ENCODE measurements at regions not wholly inside any gene's neighbourhood (a gene's known extent, or its start where the extent isn't known, plus 50 kb on each side); places are given as distances from the start of the nearest gene placed in this dataset.

DNA sequence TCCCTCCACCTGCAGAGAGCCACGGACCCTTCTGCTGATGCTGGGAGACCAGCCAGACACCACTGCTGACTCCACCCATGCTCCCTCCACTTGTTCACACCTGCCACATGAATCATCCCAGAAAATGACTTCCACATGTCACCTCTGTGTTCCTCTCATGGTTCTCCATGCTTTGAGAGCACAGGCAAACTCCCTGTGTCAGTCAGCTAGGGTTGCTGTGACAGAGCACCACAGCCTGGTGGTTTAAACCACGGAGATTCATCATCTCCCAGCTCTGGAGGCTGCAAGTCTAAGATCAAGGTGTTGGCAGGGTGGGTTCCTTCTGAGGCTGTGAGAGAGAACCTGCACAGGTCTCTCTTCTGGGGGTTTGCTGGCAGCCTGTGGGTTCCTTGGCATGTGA, 381.4 kb downstream of the GADD45G start:
- DNase-seq = peak; percentile 55

DNA sequence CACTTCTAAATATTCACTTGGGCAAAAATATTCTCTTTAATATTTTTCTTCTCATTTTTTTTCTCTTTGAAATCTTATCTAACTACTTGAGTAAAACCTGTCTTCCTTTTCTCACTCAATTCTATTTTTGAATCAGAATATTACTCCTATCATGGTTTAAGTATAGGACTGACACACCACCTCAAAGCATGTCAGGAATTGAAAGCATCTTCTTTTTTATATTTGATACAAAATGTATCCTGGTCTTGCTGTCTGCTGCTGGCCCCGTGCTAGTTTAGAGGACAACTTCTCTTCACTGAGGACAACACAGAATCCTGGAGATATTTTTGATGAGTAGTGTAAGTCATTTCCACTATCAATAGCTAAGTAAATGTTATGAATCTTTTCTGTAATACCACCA, 383.6 kb downstream of the GADD45G start:
- DNase-seq = no peak

DNA sequence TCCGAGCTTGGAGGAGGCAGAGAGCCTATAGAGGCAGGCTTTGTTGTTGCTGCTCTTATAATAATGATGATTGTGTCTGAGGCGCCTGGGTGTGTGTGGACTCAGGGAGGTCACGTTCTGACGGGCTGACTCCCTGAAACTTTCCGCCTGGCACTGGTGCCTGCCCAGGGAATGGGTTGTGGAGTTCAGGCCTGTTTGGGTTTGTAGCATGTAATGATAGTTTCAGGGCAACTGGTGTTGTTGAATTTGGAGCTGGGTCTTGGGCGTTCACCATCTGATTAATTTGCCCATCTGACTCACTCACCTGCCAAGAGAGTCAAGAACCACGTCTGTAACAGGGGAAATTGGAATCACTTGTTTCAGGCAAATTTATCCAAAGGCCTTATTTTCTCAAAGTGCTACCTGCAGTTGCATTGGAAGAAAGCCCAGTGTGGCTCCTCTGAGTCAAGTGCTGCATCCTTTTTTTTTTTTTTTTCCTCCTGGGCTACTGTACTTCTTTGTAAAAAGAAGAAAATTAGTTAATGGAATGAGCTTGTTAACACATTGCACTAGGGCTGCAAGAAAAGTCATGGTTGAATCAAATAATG, 386.5 kb downstream of the GADD45G start:
- DNase-seq = no peak

DNA sequence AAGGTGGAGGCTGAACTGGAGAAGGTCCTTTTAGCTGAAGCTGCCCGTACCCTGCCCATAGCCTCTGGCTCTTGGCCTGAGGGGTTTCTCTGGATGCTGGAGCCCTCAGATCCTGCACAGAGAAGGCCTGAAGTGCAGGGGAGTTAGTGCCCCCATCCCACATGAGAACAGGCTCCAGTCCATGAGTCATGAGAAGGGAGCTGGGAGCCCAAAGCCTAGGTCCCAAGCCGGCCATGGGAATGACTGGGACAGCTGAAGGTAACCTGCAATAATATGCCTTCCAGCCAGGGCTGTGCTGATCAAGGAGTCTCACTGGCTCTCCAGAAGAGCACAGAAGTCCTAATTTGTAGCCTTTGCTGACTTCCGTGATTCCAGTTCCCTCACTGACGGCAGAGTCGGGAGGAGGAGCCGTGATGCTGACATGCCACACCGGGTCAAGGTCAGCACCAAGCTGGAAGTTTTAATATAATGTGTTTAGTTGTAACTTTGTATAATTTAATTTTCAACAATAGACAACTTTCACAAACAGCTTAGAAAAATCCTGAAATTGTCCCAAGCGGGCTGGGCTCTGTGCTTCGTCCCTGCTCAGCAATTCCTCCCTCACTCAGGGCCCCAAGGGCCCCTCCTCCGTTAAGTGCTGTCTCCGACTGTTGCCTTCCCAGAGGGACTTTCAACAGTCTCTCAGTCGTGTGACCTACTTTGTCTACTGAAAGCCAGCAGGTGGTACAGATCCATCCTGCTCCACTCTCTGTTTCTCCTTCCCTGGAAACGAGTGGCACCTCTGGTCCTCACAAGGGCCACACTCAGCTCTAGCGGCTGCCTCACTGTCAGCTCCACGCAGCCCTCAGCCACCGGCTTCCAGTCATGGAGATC, 387.8 kb downstream of the GADD45G start:
- no peak for DNase-seq

DNA sequence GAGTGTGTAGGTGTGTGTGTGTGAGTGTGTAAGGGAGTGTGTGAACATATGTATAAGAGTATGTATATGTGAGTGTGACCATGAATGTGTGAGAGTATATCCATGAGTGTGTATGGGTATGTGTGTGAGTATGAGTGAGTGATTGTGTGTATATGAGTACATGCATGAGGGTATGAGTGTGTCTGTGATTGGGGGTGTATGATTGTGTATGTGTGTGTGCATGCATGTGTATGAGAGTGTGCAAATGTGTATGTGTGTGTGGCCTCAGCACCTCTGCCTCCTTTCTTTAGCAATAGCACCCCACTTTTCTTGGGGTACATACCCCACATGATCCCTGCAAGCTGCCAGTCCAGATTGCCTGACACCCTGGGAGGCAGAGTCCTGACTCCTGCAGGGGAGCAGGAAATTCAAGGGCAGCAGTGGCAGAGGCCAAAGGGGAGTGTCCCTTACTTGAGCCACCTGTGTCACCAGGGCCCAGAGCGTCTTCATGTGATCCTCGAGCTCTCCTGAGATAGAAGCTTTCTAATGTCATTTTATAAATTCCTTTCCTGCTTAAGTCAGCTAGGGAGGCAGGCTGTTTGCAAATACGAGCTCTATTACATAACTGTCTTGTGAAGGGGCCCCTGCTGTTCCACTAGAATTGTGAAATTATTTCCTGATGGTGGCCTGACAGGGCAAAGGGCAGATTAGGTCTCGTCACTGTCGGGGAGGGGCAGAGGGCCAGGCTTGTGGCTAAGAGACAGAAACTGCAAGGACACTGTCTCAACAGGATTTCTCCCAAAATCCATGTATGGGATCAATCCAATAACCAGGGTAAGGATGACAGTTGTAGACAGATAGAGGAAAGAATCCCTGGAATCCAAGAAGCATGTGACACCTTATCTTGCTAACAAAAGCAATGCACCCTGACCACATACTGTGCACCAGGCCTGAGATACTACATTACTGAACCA, 389.1 kb downstream of the GADD45G start:
- DNase-seq = no peak

DNA sequence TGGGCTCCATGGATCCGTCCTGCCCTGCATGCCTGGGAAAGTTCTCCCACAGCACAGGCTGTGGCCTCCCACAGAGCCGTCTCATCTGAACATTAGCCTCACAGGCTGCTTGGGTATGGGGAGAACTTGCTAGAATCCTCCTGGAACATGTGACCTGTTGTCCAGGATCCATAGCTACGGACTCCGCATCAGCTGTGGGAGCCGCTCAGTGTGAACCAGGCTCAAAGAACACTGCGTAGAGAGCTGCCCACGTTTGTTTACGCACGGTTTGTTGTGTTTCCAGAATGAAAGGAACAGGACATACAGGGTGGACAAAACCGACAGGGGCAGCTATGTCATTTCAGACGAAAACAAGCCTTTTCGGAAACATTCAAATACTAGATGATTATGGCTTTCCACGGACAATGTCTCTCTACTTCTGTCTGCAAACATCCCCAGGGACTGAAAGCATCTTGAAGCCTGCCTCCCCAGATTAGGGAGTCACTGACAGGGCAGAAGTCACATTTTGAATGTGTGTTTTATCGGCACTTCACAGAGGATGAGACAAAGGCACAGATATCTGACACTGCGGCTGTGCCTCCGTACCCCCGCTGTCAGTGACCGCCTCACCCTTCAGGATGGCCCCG, 390.3 kb downstream of the GADD45G start:
- DNase-seq = no peak

DNA sequence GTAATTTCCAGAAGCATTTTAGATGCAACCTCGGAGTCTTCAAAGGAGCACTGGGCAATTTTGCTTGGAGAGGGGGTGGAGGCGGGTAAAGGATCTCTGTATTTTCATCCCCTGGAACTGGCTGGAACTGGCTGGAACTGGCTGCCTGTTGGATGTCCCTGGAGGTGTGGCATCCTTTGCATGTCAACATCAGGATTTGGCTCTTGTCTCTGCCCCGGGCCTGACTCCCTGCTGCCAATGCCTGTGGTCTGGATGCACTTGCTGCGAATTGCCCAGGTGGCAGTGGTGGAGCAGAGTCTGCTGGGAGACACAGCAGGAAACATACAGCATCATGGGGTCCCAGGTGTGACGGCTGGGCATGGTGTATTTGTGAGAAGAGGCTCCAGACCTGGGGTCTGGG, 391.3 kb downstream of the GADD45G start:
- no peak for DNase-seq

DNA sequence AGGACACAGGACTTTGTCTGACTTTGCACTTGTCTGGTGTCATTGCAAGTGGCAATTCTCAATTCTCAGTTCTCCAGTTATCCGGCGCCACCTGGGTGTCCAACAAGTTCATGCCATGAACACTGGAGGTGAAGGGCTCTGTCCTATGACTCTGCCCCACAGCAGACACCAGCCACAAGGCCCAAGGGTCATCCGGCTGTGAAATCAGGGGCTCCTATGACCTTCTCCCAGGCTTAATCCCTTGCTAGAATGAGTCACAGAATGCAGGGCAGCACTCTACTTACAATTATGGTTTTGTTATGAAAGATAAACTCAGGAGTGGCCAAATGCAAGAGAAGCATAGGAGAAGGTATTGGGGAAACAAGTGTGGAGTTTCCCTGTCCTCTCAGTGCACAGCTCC, 392.0 kb downstream of the GADD45G start:
- DNase-seq = no peak

DNA sequence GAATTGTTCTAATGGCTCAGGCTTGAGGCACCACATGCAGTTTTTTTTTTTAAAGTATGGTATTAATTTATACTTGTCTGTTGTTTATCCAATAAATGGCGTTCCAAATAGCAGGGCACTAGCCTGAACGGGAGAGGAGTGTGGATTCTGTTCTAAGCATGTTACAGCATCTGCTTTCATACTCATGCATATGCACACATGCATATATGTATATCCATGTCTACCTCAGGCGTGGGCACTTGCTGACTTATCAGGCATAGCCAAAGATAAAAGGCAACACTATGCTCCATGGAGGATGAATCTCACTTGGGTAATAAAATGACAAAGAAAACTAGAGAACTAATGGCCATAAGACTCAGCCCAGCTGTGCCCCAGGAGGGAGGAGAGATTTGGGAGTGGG, 393.8 kb downstream of the GADD45G start:
- DNase-seq = no peak

DNA sequence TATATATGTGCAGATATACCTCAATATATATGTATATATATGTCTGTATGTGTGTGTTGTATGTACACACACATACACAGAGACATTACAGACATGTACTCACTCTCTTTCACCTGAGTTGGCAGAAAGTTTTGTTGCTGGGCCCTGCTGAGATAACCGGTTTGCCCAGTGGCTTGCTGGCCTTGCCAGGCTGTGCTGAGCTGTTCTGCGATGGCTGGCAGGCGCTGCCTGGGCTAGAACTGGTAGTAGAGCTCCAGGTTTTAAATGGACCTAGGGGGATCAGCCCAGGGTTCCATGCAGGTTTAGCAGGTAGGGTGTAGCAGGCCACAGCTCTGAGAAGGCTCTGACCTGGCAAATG, 394.3 kb downstream of the GADD45G start:
- no peak for DNase-seq

DNA sequence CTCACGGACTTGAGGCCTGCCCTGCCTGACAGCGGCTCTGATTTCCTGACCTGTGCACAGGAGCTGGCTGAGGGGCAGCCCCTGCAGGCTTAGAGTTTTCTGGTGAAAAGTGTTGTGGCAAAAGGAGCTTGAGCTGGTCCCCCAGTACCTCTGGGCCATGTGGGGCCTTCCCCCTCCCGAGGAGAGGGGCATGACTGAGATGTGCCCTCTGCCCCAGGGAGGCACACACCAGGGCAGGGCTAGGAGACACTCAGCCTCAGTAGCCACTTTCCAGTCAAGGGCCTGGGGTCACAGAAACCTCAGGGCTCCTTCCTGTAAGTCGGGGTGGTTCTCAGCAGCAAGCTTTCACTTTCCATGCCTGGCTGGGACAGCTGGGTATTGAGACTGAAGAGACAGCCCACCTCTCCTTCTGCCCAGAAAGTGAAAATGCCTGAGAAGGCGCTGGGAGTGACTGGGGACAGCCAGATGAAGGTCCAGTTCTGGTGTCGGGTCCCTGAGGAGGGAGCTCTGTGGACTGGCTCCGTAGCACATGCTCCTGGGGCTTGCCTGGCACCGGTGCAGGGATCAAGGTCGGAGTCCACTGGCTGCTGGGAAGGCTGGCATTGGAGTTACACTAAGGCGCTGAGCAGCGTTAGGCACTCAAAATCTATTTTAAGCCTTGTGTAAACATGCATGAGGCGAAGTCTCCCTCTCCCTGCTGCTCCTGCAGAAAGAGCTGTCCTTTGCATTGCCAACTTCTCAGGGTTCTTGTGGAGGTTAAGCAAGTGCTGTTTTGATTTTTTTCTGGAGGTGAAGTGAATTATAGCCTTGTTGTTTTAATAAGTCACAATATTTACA, 394.9 kb downstream of the GADD45G start:
- DNase-seq = peak; percentile 79

DNA sequence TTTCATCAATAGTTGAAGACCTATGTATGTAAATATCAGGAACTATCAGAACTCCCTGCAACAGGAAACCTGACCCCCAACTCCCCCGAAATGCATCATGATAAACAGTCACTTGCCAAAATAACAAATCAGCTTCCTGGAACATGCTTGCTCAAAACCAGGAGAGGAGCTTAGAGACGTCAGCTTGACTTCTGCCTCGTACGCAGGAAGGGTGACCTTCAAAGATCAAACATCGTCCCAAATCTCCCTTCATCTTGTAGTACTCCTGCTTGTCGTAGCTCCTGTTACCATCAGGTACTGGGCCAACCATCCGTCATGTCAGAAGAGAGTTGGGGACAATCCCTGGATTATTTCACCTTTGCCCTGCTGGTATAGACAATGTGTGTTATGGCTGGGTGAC, 396.1 kb downstream of the GADD45G start:
- peak; percentile 54 for DNase-seq

DNA sequence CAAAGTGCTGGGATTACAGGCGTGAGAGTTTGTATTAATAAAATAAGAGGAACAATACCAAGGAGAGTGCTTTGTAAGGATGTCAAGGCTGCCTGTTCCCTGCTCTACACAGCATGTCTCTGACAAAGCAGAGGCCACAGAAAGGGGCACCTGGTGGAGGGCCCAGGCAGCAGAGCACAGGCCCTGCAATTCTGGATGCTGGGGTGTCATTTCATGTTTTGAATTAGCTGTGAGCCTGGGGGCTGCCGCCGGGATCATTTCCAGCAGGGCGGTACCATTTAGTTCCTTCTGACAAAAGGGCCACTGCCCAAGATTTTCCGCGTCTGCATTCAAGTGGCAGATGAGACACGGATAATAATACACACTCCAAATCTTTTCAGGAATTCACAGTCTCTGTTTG, 396.9 kb downstream of the GADD45G start:
- no peak for DNase-seq

DNA sequence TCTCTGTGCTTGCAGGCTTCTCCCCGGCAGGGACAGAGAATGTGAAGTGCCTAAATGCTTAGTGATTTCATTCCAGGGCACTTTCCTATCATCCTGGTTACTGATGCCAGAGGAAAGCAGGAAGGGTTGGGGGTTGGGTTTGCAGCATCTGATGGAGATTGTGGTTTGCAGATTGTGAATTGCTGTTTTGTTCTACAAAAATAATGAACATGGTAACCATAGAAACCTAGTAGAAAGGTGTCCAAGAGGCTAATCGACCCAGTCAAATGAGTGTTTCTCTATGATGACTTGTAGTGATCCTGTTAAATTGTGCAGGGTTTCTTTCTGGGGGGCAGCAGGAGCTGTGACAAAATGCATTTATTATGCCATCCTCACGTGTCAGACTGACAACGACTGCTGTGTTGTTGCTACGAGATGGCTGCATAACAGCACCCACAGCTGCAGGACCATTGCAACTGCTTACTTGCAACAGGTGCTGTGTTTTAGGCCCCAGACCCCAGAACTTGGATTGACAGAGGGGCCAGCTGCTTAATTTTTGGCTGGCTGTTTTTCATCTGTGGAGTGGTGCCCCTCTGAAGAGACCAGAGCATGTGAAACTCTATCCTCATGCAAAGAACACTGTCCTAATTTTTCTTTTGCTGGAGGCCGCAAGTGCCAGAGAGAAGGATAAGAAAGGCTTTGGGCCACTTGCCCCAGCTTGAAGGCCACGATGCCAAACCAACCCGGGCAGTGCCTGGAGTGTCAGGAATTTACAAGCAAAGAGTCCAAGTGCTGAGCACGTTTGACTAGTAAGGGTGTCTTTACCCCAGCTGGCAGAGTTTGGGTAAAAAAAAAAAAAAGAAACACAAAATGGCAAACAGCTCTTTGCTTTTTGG, 397.8 kb downstream of the GADD45G start:
- no peak for DNase-seq

DNA sequence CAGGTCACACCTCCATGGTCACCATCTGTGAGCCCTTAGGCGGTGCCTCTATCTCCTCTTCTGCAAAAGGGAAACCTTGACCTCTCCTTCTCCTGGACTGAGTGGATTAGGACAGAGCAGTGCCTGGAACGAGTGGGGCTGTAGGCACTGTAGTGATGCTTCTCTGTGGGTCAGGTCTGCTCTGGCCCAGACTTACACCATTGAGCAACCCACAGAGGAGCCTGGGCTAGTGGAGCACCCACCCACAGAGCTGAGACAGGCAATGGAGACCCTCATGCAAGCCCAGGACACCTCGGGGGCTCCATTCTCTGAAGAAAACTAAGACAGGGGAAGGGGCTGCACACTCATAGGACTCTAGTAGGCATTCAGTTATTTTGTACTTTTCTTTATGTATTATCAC, 400.6 kb downstream of the GADD45G start:
- DNase-seq = no peak

DNA sequence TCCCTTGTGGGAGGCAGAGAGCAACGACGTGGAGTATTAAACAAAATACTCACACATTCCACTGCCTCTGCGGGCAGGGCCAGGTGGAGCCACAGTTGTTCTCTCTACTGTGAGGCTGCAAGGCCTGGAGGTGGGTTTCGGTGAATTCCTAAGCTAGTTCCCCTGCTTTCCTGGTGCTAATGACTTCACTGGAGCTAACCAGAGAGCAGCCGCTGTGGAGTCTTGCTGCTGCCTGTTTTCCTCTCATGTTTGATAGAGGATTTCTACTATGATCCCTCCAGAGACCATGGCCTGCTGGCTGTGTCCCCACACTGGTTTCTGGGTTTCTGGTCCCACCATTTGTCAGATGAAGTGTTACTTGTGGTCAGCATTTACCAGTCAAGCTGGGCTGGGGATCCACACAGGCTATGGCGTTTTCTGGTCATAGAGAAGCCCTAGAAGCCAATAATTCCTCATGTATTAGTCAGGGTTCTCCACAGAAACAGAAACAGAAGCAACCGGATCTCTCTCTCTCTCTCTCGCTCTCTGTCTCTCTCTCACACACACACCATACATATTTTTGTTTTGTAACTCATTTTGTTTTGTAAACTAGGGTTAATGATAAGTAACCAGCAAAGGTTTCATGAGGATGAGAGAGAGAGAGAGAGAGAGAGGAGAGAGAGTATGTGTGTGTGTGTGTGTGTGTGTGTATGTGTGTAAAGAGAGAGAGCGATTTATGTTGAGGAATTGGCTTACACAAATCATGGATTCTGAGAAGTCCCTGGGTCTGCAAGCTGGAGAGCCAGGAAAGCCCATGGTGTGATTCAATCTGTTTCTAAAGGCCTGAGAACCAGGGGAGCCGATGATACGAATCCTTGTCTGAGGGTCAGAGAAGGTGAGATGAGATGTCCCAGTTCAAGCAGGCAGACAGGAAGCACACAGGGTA, 403.0 kb downstream of the GADD45G start:
- no peak for DNase-seq

DNA sequence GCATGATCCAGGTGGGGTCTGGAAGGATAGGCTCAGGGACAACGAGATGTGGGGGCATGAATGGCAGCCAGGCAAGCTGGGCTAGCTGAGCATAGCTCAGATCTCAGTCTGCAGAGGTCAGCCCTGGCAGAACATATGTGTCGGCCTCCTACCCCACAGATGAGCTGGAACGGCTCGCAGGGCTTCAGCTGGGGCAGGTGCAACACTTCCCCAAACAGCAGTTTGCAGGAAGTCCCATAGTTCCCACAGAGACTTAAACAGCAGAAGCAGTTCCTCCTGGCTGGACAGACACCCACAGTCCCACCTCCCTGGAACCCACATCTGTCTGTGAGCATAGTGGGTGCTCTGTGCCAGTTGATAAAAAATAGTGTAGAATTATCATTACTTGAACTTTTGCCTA, 404.6 kb downstream of the GADD45G start:
- DNase-seq = no peak

DNA sequence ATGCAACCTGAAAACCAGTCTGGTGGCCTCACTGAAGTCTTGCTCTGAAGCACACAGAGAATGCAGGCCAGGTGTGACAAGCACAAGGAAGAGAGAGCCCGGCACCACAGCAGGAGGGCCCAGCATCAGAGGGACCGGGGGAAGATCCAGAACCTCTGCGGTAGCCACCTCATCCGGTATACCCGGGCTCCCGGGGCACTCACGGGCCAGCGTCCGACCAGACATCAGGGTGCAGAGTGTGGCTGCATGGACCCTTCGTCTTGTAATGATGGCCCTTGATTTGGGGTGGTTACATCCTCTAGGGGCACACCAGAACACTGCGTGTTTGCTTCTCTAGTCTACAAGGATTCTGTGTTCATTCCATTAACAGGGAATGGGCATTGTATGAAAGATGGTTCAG, 406.0 kb downstream of the GADD45G start:
- DNase-seq = no peak

DNA sequence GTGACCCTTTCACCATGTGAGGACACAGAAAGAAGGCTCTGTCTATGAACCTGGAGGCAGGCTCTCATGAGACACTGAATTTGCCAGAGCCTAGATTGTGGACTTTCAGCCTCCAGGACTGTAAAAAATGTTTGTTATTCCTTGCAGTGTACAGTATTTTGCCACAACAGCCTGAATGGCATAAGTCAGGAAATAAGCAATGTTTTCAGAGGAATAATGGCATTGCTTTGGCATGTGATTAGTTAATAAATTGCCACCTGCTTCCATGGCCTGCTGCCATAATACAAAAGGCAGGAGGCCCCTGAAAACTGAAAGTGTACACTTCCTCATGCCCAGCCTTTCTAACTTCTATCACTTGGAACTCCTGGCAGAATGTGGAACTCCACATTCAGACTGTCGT, 408.1 kb downstream of the GADD45G start:
- no peak for DNase-seq

DNA sequence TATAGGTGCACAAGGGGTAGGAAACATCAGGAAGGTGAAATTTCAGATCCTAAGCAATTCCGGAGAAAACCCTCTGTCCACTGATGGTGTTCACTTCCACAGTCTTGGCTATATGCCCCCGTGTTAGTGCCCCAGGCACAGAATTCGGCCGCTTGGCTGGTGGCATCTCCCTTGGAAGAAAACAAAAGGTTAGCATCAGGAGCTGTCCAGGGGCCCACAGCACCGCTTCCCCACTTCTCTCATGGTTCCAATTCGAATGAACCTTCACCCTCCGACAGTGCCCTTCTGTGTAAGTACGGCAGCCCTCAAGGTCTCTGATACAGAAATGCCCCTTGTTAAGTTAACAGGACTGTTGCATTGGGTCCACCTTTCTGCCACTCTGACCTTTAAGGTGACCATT, 409.0 kb downstream of the GADD45G start:
- DNase-seq = no peak

Data from activated CD8-positive, alpha-beta memory T cell treated with anti-CD3 and anti-CD28 coated beads for 24 hours (primary cell).